Trophoblast cell (in vitro differentiated cells and primary cell): ENCODE measurements at regions not wholly inside any gene's neighbourhood (a gene's known extent, or its start where the extent isn't known, plus 50 kb on each side); places are given as distances from the start of the nearest gene placed in this dataset.

Source experiments
- DNase-seq, 2 donors: peaks; one replicate each; pipeline ENCODE4 v3.0.0-alpha.2; 2016
- H2AFZ ChIP-seq: 2 replicates; pipeline ENCODE4 v1.6.1; 2013; ENCODE audit warnings: low read length, moderate library complexity, mild to moderate bottlenecking; ENCODE audit not compliant: insufficient read depth, poor library complexity
- H2AK5ac ChIP-seq: 2 replicates; pipeline ENCODE4 v1.6.1; 2013; ENCODE audit warnings: mild to moderate bottlenecking, low read length
- H2BK120ac ChIP-seq: 2 replicates; pipeline ENCODE4 v1.6.1; 2013; ENCODE audit warnings: low read length, mild to moderate bottlenecking, moderate library complexity; ENCODE audit not compliant: insufficient read depth, poor library complexity
- H2BK12ac ChIP-seq: 2 replicates; pipeline ENCODE4 v1.6.1; 2013; ENCODE audit warnings: mild to moderate bottlenecking, low read length, moderate library complexity
- H2BK5ac ChIP-seq: 2 replicates; pipeline ENCODE4 v1.6.1; 2013; ENCODE audit warnings: low read length, low read depth, moderate library complexity, mild to moderate bottlenecking; ENCODE audit not compliant: poor library complexity
- H3K14ac ChIP-seq: 2 replicates; pipeline ENCODE4 v1.6.1; 2013; ENCODE audit warnings: mild to moderate bottlenecking, low read length
- H3K18ac ChIP-seq: 2 replicates; pipeline ENCODE4 v1.6.1; 2013; ENCODE audit warnings: mild to moderate bottlenecking, low read length
- H3K23ac ChIP-seq: 2 replicates; pipeline ENCODE4 v1.6.1; 2013; ENCODE audit warnings: low read length
- H3K27ac ChIP-seq: 2 replicates; pipeline ENCODE4 v1.5.1; 2013; ENCODE audit warnings: low read depth, mild to moderate bottlenecking, inconsistent platforms, low read length, moderate library complexity
- H3K27me3 ChIP-seq: 2 replicates; pipeline ENCODE4 v1.6.1; 2013; ENCODE audit warnings: inconsistent platforms, mild to moderate bottlenecking, low read length, moderate library complexity; ENCODE audit not compliant: insufficient read depth
- H3K36me3 ChIP-seq, 2 experiments: 1 replicate in 1 of 2; 2 replicates in 1 of 2; pipeline ENCODE4 v1.6.1; 2013; ENCODE audit warnings: low read length in 2 of 2, mild to moderate bottlenecking in 2 of 2, moderate library complexity in 1 of 2; ENCODE audit not compliant: insufficient read depth in 2 of 2, control insufficient read depth in 1 of 2
- H3K4ac ChIP-seq: 2 replicates; pipeline ENCODE4 v1.6.1; 2013; ENCODE audit warnings: low read depth, mild to moderate bottlenecking, low read length, moderate library complexity
- H3K4me1 ChIP-seq, 2 experiments: 1 replicate in 1 of 2; 2 replicates in 1 of 2; pipeline ENCODE4 v1.6.1; 2013; ENCODE audit warnings: low read length in 2 of 2, mild to moderate bottlenecking in 2 of 2, moderate library complexity in 1 of 2; ENCODE audit not compliant: insufficient read depth in 2 of 2, control insufficient read depth in 1 of 2
- H3K4me2 ChIP-seq: 2 replicates; pipeline ENCODE4 v1.6.1; 2013; ENCODE audit warnings: inconsistent platforms, mild to moderate bottlenecking, low read length, moderate library complexity
- H3K4me3 ChIP-seq: 2 replicates; pipeline ENCODE4 v1.5.1; 2013; ENCODE audit warnings: mild to moderate bottlenecking, low read depth, low read length, inconsistent platforms
- H3K79me1 ChIP-seq: one replicate; pipeline ENCODE4 v1.6.1; 2013; ENCODE audit warnings: low read length
- H3K79me2 ChIP-seq: 2 replicates; pipeline ENCODE4 v1.6.1; 2013; ENCODE audit warnings: low read length, mild to moderate bottlenecking; ENCODE audit not compliant: control insufficient read depth, insufficient read depth, poor library complexity
- H3K9ac ChIP-seq: 2 replicates; pipeline ENCODE4 v1.6.1; 2013; ENCODE audit warnings: mild to moderate bottlenecking, low read length
- H3K9me3 ChIP-seq: 2 replicates; pipeline ENCODE4 v1.6.1; 2013; ENCODE audit warnings: low read depth, mild to moderate bottlenecking, control low read depth, inconsistent platforms, low read length; ENCODE audit not compliant: insufficient read depth
- H4K12ac ChIP-seq: 2 replicates; pipeline ENCODE4 v1.6.1; 2013; ENCODE audit warnings: low read depth, mild to moderate bottlenecking, low read length, moderate library complexity
- H4K8ac ChIP-seq: 2 replicates; pipeline ENCODE4 v1.6.1; 2013; ENCODE audit warnings: low read depth, mild to moderate bottlenecking, low read length, moderate library complexity
- H4K91ac ChIP-seq: one replicate; pipeline ENCODE4 v1.6.1; 2013; ENCODE audit warnings: low read depth, mild to moderate bottlenecking, low read length, moderate library complexity
- WGBS: extraction: QIAGEN DNeasy Blood & Tissue Kit; methylation state at CpG from one replicate; pipeline ENCODE4 v1.1.7; 2013; ENCODE audit warnings: missing lambda C conversion rate; ENCODE audit not compliant: insufficient read length, insufficient coverage; ENCODE audit errors: extremely low coverage; 5-methylcytosine and 5-hydroxymethylcytosine counted together

DNA sequence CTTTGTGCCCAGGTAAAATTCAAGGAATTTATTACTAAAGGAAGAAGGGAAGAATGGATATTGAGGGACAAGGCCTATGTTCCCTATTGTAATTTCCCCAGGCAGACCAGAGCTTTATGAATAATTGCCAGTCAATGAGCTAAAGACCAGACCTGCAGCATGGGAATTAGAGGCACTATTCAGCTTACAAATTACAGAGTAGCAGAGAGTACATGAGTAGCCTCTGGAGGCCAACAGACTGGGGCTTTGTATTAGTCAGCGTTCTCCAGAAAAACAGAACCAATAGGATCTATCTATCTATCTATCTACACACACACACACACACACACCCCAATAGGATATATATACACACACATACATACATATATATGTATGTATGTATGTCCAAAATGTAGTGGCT lies 120.0 kb upstream of the RPH3A start:
- Histone ChIP-seq H2AK5ac (no peak overlapping the region), H4K91ac (no peak overlapping the region), H3K18ac (no peak overlapping the region), H2BK120ac (no peak overlapping the region), H3K79me1 (no peaks in the 10 kb centered on the region), H2BK12ac (no peak overlapping the region), H4K8ac (no peak overlapping the region), H2AFZ (no peak overlapping the region), H2BK5ac (no peak overlapping the region), H3K27me3 (no peaks in the 10 kb centered on the region), H3K79me2 (no peaks in the 10 kb centered on the region), H3K36me3 (no peaks in the 10 kb centered on the region), H3K4me3 (no peak overlapping the region), H4K12ac (no peak overlapping the region), H3K4me1 (no peaks in the 10 kb centered on the region), H3K23ac (no peak overlapping the region), H3K14ac (no peak overlapping the region), H3K9ac (no peak overlapping the region), H3K4ac (no peak overlapping the region), H3K4me2 (no peak overlapping the region), H3K27ac (no peak overlapping the region), H3K9me3 (peaks cover 4% of the 10 kb centered on the region)
- WGBS, result no CpG with 5 or more reads among the region's 1 CpG
- no peak for DNase-seq

DNA sequence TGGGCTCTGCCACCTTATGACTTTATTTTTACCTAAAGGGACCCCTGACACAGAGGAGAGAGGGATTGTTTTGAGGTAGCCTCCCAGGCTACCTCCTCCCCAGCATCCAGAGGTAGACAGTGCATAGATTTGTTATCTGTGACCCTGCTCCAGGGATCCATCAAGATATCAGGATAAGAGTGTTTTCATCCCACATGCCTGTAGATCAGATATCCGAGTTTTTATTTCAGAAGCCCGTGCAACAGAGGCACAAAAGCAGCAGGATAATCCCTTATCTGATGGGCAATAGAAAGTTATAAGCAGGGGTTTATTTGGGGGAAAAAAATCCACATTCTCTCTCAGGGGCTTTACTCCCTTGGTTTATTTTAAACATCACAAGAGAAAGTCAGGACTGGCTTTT lies 117.0 kb upstream of the RPH3A start:
- H3K27me3 ChIP-seq, result no peaks in the 10 kb centered on the region
- no peak overlapping the region for H3K18ac ChIP-seq
- no CpG with 5 or more reads among the region's 2 CpGs for WGBS
- no peak overlapping the region for H4K12ac ChIP-seq
- H3K4ac ChIP-seq, result no peak overlapping the region
- H3K79me2 ChIP-seq, result no peaks in the 10 kb centered on the region
- H2BK5ac ChIP-seq, result no peak overlapping the region
- no peak for DNase-seq
- H3K4me3 ChIP-seq, result no peak overlapping the region
- H2AK5ac ChIP-seq, result no peak overlapping the region
- no peak overlapping the region for H3K27ac ChIP-seq
- H2BK120ac ChIP-seq, result no peak overlapping the region
- H3K4me2 ChIP-seq, result no peak overlapping the region
- H3K79me1 ChIP-seq, result no peaks in the 10 kb centered on the region
- no peak overlapping the region for H3K14ac ChIP-seq
- H3K36me3 ChIP-seq, result no peaks in the 10 kb centered on the region
- no peak overlapping the region for H2BK12ac ChIP-seq
- peaks cover 4% of the 10 kb centered on the region for H3K9me3 ChIP-seq
- no peaks in the 10 kb centered on the region for H3K4me1 ChIP-seq
- no peak overlapping the region for H3K9ac ChIP-seq
- H4K91ac ChIP-seq, result no peak overlapping the region
- no peak overlapping the region for H4K8ac ChIP-seq
- H2AFZ ChIP-seq, result no peak overlapping the region
- no peak overlapping the region for H3K23ac ChIP-seq

DNA sequence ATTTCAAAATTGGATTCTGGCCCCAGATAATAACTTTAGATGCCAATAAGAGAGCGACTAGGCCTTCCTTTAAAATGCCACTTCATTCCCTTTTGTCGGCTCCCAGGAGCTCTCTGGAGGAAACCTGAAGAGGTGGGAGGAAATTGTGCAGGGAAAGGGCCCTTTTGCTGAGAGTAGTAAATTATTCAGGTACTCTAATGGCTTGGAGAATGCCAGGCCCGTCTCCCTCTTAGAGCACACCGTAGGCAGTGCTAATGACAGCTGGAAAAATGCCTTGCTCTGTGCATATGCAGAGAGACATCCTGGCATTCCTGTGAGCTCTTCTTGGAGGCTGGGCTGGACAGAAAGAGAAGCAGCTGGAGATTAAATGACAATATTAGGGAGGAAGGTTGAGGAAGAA lies 115.0 kb upstream of the RPH3A start:
- H3K79me2 ChIP-seq, result no peaks in the 10 kb centered on the region
- WGBS, result no CpG with 5 or more reads among the region's 4 CpGs

GRCh38 chr12:112677050-112677765 lies 114.3 kb upstream of the RPH3A start:
- Histone ChIP-seq H4K8ac (no peak overlapping the region), H3K79me2 (no peaks in the 10 kb centered on the region), H3K18ac (no peak overlapping the region), H3K27me3 (no peaks in the 10 kb centered on the region), H3K23ac (no peak overlapping the region), H2BK5ac (no peak overlapping the region), H3K9ac (no peak overlapping the region), H2BK120ac (no peak overlapping the region), H3K36me3 (no peaks in the 10 kb centered on the region), H4K91ac (no peak overlapping the region), H4K12ac (no peak overlapping the region), H2AK5ac (no peak overlapping the region), H3K4me1 (no peaks in the 10 kb centered on the region), H2AFZ (no peak overlapping the region), H3K27ac (no peak overlapping the region), H3K9me3 (peaks cover 4% of the 10 kb centered on the region), H3K4me2 (no peak overlapping the region), H3K79me1 (no peaks in the 10 kb centered on the region), H3K4me3 (no peak overlapping the region), H3K14ac (no peak overlapping the region), H3K4ac (no peak overlapping the region), H2BK12ac (no peak overlapping the region)
- no CpG with 5 or more reads among the region's 6 CpGs for WGBS
- no peak for DNase-seq

More for the DNA sequence above, 115.0 kb upstream of the RPH3A start:
- no peak for DNase-seq
- no peak overlapping the region for H4K8ac ChIP-seq
- H3K9me3 ChIP-seq, result peaks cover 4% of the 10 kb centered on the region
- H3K4me1 ChIP-seq, result no peaks in the 10 kb centered on the region
- no peak overlapping the region for H2BK12ac ChIP-seq
- no peaks in the 10 kb centered on the region for H3K36me3 ChIP-seq
- no peak overlapping the region for H2AFZ ChIP-seq
- H3K9ac ChIP-seq, result no peak overlapping the region
- no peak overlapping the region for H3K4me2 ChIP-seq
- no peak overlapping the region for H3K27ac ChIP-seq
- no peak overlapping the region for H2BK5ac ChIP-seq
- no peak overlapping the region for H3K14ac ChIP-seq
- H2AK5ac ChIP-seq, result no peak overlapping the region
- H3K79me1 ChIP-seq, result no peaks in the 10 kb centered on the region
- no peaks in the 10 kb centered on the region for H3K27me3 ChIP-seq
- no peak overlapping the region for H4K12ac ChIP-seq
- no peak overlapping the region for H3K18ac ChIP-seq
- no peak overlapping the region for H3K4me3 ChIP-seq
- H3K23ac ChIP-seq, result no peak overlapping the region
- H4K91ac ChIP-seq, result no peak overlapping the region
- H3K4ac ChIP-seq, result no peak overlapping the region
- no peak overlapping the region for H2BK120ac ChIP-seq
